Astrocyte of the hippocampus (primary cell): ENCODE measurements at regions not wholly inside any gene's neighbourhood (a gene's known extent, or its start where the extent isn't known, plus 50 kb on each side); places are given as distances from the start of the nearest gene placed in this dataset.

Experiments used
- DNase-seq: peaks from one replicate; pipeline ENCODE4 v3.0.0; 2011; ENCODE audit warnings: low read depth, low spot score

GRCh38 chr22:44442186-44442815, 55.7 kb downstream of the RTL6 start:
- no peak for DNase-seq

DNA sequence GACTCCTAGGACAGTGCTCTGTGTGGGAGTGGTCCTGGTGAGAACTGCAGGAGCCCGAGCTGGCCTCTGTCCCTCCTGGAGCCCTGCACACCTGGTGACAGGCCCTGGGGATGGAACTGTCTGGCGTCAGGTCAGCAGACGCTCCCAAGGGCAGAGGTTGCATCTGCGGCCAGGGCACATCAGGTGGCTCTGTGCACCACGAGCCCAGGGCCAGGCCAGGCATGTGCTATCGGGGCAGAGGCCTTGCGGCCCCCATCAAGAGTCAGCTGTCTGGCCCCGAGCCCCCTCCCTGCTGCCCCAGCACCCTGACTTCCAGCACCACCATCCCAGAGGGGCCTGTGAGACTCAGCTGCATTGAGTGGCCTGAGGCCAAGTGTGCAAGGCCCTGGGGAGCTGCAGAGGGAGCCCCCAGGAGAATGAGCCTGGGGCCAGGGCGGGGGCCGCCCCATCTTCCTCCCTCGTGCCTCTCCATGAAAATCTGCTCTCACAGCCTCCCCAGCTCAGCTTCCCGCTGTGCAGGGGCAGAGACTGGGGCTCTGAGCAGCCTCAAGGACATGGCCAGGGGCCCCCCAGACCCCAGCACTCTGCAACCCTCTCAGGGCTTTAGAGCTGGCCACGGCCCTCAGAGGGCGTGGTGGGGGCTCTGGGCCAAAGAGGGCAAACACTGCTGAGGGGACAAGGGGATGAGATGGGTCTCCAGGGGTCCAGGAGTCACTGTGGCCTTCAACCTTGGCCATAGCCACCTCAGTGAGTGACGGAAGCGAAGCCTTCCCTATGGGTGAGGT, 56.4 kb downstream of the RTL6 start:
- DNase-seq = no peak

DNA sequence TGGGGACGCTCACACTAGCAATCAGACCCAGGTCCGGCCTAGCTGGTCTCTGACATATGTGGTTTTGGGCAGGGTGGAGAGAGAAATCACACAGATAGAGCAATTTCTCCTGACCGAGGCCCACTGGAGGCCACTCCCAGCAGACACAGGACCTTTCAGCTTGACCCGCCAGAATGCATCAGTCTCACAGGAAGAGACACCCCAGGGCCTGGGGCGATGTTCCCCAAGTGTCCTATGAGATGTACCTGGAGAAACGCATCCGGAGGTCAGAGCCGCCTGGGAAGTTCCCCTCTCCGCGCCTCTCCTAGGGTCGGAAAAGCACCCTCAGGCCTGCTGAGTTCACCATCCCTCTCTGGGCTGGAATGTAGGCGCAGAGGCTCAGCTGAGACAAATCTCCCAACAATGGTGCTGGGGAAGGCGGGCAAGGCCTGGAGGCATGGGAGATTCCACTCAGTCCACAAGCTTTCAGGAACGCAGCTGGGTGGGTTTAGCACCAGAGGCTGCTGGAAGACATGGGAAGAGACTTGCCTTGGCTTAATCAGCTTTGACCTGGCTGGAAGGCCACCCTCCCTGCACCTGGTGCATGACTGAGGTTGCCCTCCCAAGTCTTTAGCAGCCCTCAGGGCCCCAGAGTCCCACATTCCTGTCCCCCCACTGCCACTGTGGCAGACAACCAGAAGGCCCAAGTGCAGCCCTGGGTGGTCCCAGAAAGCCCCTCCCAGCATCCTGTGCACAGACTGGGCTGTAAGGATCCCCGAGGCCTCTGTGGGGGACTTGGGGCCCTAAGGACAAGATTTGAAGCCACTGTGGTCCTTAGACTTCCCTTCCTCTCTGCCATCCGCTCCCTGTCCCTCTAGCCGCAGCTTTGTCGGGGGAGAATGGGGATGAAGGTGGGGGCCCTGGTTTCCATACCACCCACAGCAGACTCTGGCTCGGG, 57.5 kb downstream of the RTL6 start:
- DNase-seq = no peak

GRCh38 chr22:44439356-44440223, 58.4 kb downstream of the RTL6 start:
- no peak for DNase-seq

GRCh38 chr22:44438481-44439131, 59.4 kb downstream of the RTL6 start:
- DNase-seq = no peak

GRCh38 chr22:44438056-44438455, 60.0 kb downstream of the RTL6 start:
- no peak for DNase-seq

- peak; percentile 32 for DNase-seq
Observed at GRCh38 chr22:44437216-44438055, 60.6 kb downstream of the RTL6 start.

DNA sequence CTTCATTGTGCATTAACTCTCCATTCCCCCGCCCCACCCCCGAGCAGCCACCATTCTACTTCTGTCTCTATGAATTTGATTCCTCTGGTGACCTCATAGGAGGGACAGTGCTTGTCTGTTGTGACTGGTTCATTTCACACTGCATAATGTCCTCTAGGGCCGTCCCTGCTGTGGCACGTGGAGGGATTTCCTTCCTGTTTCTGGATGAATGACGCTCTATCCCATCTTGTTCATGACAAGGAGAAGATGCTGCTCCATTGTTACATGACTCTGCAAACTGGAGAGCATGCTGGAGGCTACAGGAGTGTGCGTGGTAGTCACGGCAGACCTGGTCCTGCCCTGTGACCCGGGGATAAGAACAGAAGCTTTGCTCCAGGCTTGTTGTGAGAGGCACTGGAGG, 61.3 kb downstream of the RTL6 start:
- DNase-seq = no peak

- DNase-seq = no peak
Observed at GRCh38 chr22:44431256-44431655, 66.8 kb downstream of the RTL6 start.

- no peak for DNase-seq
Observed at GRCh38 chr22:44430716-44431115, 67.3 kb downstream of the RTL6 start.

DNA sequence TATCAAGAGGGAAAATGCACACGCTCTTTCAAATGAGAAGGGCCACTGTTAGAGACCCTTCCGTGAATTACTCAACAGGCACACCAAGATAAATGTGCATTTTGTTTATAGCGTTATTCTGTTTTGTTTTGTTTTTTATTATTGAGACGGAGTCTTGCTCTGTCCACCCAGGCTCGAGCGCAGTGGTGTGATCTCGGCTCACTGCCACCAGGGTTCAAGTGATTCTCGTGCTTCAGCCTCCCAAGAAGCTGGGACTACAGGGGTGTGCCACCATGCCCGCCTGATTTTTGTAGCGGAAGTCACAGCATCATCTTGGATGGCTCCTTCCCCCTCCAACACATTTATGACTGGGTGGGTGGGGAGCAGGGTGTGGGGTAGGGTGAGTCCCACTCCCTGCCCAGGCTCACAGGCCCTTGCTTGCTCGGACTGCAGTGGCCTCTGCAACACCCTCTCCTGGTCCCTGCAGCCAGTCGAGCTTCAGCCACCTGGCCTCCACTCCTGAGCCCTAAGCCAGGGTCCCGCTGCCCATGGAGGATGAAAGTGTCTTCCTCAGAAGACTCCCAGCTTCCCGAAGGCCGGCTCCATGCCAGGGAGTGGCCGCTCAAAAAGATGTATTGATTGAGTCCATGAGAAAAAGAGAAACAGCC, 68.0 kb downstream of the RTL6 start:
- DNase-seq = no peak

GRCh38 chr22:44428941-44429830, 68.8 kb downstream of the RTL6 start:
- DNase-seq = no peak

DNA sequence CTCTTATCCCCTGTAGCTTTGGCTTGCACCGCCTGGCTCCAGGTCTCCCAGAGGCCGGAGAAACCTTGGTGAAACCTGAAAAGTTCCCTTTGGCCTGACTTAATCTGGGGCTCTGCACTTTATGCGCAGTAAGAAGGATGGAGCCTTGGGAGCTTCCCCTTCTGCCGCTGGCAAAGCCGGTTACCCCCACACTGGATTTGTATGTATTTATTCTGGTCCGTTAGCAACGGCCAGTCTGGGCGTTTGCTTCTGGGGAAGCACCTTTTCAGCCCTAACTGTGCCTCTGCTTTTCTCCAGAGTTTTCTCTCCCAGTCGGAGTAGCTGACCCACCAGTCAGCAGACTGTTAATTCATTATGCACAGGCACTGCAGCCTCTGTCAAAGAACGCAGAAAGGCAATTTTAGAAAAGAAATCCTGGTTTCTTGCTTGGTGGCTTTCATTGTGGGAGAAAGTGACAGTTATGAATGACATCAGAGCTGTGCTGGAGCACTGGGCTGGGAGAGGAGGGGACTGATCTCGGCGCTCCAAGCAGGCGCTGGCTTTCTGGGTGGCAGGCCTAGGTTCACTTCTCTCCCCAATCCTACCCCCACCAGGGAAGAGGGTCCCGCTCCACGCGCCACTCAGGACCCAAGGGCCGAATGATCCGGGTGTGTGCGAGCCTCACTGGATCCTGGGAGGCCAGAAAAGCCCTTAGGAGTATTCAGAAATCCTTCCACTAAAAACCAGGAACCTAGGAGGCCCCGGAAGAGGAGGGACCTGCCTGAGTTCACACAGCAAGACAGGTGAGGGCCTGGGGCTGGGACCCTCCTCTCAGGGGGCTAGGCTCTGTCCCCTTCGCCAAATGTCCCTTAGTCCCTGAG, 70.2 kb downstream of the RTL6 start:
- DNase-seq = no peak

GRCh38 chr22:44426981-44427380, 71.1 kb downstream of the RTL6 start:
- DNase-seq = no peak

DNA sequence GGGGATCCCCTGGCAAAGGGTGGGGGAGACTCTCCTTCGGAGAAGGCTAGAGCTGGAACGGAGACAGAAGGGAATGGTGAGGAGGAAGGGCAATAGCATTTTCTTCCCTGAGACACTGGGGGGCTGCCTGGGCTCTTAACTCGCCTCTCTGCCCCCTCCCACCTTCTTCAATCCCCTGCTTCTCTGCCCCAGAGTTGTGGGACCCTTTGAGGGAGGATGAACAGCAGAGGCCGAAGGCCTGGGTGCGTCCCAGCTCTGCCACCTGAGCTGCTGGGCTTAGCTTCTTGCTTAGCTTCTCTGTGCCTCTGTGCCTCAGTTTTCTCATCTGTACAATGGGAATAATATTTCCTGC, 72.4 kb downstream of the RTL6 start:
- DNase-seq = no peak

DNA sequence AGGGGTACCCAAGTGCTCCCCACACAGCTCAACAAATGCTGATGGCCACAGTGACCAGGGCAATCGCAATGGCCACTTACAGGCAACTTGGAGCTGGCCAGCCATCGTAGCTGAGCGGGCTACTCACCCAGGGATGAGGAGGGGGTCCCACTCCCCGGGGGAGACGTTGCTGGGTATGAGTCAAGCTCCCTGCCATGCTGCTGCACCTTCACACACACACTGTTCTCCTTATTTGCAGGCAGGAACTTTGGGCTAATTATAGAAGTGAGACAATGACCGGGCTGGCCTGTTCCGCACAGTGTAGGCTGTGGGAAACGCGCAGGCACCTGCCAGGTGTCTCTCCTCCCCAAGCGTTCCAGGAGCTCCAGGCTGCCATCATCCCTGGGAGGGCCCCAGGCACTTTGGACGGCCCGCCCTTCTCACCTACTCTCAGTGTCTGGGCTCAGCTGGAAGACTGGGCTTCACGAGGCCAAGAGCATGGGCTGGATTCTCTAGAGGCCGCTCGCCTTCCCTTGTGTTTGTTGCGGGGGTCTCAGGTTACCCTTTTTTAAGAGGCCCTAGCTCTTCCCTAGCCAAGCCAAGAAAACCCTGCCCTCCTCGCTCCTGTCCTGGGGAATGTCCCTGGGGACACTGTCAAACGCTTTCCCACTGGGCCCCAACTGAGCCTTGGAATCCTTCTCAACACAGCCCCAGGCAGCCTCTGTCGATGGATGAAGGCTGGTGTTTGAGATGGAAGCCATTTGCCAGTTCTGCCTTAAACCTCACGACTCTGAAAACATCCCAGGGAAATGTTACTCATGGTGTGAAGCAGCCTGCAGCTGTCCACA, 73.0 kb downstream of the RTL6 start:
- no peak for DNase-seq

DNA sequence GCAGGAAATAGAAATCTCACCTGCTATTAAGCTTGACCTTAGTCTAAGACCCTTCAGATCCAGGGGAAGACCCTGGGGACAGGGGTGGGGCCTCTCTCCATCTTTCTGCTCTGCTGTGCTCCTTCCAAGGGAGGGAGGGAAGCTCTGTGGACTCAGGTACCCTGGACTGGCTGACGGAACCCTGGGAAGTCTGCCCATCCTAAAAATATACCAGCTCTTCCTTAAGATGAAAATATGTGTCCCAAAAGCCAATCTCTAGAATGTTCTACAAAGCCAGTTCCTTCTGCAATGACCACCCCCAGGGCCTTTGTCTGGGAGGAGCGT, 73.7 kb downstream of the RTL6 start:
- DNase-seq = no peak
